GM19025 (cell line): ENCODE measurements at regions not wholly inside any gene's neighbourhood (a gene's known extent, or its start where the extent isn't known, plus 50 kb on each side); places are given as distances from the start of the nearest gene placed in this dataset.

Source experiments
- ATAC-seq: cut with Tn5 transposase; IDR thresholded peaks from one replicate; pipeline ENCODE4 v1.9.1; 2021; ENCODE audit warnings: mild to moderate bottlenecking, low read depth, moderate library complexity; ENCODE audit not compliant: unreplicated experiment

DNA sequence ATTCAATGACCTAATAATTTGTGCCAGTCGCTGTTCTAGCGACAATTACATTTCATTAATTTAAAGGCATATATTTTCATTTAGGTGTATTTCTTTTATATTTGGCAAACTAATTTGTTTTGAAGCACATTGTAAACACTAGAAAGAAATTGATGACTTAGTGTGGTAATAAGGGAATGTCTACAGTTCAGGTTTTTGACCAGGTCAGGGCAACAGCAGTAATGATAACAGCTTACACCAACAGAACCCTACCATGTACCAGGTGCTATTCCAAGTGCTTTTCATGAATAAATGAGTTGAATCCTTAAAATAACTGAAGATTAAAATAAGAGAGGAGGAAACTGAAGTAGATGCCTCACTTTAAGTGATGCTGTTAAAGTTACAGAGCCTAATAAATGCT is 85.4 kb upstream of the SLC38A2 start:
- no peak for ATAC-seq

DNA sequence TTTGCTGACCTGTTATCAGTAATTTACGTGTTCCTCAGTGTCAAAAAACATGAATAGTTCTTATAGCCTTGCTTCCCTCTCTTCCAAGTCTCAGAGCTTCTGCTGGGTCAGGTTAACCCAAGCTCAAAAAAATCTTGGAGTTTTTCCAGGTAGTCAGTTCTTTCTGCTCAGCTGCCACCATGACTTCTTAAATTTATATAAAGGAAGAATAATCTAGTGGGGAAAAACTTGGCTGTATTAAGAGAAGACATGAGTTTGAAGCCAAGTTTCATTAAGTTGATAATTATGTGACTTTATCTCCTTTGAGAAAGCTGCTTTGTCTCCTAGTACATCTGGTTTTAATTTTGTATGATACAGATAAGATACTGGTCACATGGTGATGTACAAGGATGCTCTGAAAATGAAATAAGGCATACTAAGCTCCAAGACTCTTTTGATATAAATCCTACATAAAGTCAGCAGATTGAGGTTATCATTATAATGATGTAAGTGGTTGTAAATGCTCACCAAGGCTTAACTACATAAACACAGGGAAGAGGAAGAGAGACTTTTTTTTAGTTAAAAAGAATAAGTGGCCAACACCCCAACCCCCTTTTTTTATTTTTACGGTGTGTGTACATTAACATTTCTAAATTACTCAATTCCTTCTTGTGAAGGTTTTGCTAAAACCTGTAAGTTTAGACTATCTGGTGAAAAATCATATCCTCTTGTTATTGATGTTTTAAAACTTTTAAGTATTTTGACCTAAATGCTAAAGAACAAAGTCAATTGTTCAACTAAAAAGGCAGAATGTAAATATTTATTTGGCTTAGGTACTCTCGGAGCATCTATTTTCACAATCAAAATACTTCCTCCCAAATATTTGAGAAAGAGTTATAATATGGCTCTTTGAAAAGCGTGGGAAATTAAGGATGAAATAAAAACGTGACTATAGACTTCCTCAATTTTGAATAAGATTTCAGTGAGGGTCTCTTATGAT is 84.1 kb upstream of the SLC38A2 start:
- no peak for ATAC-seq

DNA sequence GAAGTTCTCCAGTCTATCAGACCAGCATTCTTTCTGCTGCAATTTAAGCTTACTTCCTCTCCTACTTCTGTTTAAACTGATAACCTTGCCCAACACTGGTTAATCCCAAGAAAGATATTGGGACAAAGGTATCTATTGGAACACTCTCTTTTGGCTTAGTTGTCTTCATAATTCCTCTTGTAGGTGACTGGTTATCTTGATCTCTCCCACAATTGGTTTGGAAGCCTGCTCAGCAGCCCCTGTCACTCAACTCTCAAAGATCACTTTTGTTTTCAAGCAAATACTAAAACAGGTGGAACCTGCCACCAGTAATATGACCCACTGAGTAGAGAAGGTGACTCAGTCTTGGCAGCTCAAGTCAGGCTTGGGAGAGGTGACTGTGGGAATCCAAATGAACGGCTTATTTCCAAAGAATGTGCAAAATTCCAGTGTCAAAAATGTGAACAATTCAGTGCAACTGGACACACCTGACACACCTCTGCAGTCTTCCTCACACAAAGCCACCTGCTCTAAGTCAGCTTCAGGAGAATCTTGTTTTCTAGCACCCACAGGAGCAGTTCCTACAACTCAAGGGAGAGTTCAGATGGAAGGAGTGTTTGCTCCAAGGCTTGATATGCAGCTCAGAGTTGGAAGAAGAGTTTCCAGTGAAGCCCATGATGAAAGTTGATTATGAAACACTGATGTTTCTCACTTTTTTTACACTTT is 83.2 kb upstream of the SLC38A2 start:
- ATAC-seq: no peak

DNA sequence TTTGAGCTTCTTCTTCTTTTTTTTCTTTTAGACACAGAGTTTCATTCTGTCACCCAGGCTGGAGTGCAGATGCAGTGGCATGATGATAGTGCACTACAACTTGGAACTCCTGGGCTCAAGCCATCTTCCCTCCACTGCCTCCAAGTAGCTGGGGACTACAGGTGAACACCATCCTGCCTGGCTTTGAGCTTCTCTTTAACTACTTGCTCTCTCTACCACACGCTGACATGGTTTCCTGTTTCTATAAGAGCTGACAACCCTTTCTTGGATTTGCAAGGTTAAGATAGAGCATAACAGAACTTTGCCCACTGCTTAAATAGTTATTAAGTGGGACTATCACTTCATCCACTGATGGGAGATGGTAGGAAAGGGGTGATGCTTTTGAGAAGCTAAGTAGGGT is 82.4 kb upstream of the SLC38A2 start:
- ATAC-seq: no peak

DNA sequence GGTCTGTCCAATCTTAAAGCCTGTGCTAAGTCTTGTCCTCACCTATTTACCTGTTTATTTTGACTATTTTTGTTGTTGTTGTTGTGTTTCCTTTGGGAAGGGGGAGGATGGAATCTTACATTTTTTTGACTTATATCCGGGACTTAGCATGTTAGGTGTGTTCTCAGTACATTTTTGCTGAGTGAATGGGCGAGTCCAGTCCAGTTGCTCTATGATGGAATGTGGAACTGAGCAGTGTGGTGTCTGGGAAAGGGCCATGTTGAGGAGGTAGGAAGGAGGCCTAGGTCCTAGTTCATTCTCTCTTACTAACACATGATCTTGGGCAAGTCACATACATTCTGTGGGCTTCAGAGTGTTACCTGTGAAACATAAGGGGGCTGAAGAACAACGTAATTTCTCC is 80.9 kb upstream of the SLC38A2 start:
- no peak for ATAC-seq

DNA sequence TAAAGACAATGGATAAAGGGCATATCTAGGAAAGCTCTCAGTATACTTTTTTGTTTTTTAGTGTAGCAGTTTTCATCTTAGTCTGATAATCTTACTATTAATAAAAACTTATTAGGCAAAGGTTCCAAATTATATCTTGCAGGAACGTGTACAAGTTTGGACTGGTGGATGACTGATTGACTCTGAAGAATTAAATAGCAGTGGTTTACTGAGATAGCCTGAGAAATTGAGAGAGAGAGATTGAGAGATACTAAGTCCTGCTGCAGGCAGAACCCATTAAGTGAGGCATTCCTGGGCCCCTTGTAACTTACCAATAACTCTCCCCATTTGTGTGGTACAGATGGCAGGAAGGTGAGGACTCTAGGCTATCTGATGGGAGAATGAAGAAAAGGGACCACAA is 80.2 kb upstream of the SLC38A2 start:
- ATAC-seq: no peak

DNA sequence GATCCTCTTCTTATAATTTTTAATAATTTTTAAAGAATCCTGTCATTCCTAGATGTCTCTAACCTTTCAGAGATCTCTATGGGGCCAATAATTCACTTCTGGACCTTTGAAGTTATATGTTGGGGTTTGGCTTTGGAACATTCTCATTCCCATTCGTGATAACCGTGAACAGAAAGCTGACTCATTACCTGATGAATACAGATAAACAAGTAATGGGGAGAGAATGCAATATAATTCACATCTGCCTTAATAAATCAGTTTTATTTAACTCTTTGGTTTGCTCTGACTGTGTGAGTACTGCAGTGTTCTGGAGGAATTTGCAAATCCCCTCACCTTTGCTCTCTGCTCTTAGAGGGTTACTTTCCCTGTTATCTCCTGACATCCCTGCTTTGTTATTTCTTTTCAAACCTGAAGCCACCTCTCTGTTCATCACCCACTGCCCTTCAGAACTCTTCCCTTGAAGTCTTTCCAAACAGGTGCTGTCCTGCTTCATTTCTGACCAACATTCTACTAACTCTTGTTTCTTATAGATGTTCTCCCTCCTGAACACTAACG is 79.6 kb upstream of the SLC38A2 start:
- ATAC-seq: no peak

DNA sequence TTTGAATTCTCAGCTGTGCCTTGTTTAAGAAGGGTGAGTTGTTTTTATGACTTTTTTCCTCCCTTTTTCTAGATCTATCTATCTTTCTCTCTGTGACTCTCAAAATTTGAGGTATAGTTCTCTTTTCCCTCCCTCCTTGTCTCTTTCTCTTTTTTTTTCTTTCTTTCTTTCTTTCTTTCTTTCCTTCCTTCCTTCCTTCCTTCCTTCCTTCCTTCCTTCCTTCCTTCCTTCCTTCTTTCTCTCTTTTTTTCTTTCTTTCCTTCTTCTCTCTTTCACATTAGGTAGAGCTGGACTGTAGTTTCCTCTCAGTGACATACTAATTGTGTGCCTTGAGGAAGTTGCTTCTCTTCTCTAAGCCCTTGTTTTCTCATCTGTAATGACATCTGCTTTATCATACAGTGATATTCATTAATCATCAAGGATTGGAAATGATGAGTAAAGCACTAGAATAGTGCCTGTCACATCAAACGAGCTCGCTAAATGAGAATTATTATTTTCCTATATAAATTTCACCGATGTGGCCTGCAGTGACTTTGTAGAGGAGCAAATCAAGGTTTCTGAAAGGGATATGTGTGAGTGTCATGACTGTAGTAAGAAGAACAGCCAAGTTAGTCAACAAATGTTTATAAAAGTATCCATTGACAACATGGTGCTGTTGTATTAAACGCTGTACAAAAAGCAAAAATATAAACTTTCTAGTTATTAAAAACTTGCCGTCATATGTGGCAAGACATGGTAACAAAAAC is 78.9 kb upstream of the SLC38A2 start:
- no peak for ATAC-seq

DNA sequence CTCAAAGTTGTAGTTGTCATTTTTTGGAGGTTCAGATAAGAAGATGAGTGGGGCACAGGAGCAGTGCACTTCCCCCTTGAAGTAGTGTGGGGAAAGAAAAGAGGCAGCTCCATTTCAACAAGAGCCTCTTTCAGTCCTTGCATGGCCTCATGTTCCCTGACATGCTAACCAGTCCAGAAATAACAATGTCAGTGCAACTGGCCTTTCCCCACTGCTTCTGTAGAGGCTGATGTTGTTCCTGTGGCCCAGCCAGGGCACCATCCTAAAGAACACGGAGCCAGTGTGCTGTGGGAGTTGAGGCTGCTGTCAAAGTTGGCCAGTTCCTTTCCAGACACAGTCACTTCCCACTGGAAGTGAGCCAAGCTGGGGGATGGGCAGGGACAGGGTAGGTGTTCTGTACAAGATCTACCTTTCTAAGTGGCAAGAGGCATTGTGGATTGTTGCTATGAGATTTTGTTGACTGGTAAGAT is 77.7 kb upstream of the SLC38A2 start:
- ATAC-seq: no peak

DNA sequence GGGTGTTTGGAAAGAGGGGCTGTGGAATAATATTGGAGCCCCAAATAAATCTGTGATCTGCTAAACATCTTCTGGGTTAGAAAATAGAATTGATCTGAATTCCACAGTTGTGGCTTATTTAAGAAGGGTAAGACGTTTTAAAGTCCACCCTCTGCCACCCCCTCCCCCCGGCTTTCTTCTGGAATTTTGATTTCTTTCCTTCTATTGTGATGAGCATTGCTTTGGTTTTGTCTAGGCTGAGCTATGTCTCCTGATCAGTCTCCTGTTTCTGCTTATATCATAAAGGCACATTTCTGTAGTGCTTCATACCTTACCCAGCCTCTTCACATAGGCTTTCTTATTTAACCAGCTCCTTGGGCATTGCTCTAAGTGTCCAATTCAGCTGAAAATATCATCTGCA is 77.3 kb upstream of the SLC38A2 start:
- ATAC-seq: no peak

DNA sequence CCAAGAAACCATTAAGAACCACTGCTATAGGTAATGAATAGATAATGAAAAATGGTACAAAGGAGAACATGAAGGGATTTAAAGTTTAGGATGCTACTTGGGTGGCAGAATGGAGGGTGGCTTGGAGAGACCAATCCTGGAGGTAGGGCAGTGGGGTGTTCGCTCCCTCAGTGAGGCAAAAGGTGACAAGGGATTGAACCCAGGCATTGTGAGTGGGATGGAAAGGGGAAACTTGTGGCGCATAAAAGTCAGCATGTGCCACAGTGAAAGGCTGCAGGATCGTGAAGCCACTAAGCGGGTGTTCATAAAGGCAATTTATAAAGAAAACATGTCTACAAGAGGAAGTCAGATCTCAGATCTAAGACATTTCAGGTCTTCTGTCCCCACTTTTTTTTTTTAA is 76.7 kb upstream of the SLC38A2 start:
- no peak for ATAC-seq

DNA sequence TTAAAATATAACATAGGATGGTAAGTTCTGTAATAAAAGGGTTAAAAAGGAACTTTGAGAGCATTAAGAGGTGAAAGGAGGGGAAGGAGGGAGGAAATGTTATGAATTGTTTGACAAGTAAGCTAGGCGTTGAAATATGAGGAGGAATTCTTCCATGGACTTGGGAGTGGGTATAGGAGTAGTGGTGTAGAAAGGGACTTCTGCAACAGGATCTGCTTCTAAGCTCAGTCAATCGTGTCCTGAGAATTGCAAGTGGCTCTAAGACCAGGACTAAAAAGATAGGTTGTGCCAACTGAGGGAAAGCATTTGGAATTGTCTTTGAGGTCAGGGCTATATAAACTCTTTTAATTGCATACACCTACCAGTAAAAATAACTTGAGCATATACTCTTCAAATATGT is 74.1 kb upstream of the SLC38A2 start:
- ATAC-seq: no peak

DNA sequence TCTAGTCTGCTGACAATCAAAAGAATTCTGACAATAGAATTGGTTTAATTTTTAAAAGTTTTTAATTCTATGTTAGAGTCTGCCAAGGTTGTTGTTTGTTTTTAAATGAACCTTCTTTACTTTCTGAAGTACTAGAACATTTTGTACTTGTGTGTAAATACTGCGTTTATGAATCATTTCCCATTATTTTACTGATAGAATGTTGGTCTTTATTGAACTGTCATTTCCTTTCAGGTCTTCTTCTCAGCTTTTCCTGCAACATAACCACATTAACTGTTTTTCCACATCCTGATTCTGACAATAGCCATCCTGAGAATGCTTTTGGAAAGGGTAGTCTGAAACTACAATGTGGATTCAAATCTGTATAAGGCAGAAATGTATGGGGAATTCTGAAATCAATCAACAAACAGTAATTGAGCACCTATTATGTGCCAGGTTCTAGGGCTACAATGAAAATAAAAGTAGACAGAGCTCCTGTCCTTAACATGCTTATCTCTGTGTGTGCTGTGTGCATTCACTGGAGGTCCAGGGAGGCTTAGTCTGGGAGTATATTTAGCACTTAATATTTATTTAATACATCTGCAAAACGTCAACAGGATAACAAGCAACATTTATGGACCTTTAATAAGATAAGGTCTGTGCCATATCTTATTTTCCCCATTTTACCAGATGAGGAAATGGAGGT is 73.1 kb upstream of the SLC38A2 start:
- no peak for ATAC-seq

DNA sequence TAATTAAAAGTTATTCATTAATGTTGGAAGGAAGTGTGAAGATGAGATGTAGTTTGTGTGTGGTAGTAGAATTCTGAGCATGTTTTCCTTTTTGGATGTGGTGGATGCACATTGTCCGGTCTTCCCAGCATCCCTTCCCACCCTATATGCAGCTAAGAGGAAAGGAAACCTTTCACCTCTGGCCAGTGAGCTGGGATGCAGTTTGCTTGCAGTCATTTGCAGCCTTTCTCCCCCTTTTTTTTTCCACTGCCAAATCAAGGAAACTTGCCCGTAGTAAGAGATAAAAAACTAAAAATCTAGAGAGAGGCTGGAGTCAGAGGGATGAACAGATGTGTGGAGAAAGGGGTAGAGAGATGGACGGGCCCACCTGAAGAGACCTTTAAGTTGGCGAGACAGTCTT is 72.5 kb upstream of the SLC38A2 start:
- ATAC-seq: no peak

DNA sequence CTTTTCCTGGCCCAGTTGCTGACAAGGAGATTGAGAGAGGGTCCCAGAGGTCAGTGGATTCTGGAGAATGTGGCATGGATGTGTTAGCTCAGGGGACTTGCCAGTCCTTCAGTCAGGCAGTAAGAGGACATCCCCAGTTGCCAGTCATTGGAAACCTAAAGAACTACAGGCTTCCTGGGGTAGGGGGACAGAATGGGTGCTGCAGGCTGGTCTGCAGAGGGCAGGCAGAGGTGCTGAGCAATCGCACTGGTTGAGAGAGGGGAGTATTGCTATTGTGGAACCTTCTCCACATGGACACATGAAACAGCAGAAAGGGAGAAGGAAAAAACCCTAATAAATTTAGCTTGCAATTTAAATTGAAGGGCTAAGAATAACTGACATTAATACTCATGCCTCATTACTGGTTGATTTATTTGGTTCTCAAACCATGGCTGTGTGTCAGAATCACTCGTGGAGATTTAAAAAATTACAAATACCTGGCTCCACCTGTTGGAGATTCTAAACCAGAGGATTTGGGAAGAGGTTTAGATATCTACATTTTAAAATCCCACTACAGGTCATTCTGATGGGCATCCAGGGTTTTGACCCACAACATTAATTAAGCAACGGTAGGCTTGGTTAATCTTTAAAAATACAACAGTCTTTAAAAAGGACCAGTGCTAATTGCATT is 71.2 kb upstream of the SLC38A2 start:
- ATAC-seq: no peak

DNA sequence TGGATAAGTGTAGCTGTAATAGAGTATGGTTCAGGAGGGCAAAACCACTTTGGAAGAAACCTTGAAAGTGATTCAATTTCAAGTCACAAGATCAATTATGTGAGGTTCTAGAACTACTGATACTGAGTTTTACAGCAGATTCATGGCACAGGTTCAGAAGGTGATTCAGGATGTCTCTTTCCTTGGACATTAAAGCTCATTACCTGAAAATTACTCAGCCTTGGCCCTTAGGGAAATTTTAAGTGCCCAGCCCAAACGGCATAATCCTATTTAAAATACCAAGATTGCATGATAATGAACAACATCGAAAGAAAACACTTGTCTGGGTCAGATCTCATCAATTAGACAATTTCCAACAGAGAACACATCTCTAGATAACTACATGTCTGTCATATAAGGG is 70.2 kb upstream of the SLC38A2 start:
- ATAC-seq: no peak

DNA sequence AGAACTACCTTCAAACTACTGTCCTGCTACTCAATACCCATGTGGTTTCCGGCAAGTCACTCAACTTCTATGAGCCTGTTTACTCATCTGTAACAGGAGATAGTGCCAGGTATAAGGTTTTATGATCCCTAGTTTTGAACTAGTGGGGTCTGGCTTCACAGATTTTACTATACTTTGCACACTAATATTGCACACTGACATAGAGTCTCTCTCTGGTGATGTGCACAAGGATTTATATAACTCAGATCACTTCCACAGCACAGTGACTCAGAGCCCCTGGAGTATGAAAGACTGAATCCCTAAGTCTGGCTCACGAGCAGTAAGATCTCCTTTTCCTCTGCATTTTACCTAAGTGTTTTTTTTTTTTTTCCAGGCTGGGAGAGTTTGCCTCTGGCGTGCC is 69.7 kb upstream of the SLC38A2 start:
- ATAC-seq: no peak

DNA sequence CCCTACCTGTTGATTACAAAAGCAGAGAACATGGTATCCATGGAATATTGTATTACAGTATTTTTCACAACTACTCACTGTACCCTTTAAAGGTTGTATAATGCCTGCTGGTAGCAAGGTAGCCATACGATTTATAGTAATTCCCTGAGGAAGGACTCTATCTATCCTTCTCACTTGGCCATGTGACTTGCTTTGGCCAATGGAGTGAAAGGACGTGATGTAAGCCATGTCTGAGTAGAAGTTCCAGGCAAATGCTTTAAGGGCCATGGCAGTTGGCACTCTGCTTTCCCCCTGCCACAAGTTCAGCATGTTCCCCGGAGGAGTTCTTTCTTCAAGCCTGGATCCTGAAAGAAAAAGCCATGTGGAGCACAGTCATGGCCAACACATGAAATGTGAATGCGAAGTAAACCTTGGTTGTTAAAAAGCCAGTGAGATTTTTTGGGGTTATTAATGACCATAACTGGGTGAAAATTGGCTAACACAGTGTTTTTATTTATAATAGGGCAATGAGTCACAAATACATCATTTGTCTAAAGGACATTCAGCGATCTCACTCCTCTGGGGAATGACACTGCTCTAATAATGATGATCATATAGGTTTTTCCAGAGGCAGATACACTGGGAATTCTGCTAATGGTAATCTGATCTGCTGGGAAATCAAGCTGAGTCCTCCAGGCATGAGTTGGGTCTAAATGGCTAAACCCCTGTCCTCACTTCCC is 67.4 kb upstream of the SLC38A2 start:
- no peak for ATAC-seq

DNA sequence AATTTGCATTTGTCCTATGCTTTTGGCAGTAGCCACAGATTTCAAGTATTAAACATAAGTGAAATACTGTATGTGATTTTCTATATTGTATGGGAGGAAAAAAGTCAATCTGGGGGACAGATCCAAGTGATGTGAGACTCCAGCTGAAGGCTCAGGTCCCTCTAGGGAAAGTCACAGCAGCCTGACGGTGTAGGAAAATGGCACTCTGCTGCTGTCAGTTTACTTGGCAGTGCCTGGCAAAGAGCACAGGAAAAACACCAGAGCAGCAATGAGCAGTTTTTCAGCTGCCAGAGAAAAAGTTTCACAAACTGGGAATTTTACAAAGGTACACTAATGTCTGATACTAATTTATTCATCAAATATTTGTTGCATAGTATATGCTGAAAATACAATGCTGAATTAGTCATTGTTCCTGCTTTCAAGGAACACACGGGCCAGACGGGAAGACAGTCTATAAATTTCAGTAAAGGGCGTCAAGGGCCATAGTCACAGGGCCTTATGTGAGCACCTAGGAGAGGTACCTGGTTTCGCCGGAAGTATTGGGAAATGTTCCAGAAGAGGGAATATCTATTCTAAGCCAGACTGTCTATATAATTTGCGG is 66.2 kb upstream of the SLC38A2 start:
- ATAC-seq: no peak
